Body of pancreas (tissue), 4 donors: ENCODE measurements at regions not wholly inside any gene's neighbourhood (a gene's known extent, or its start where the extent isn't known, plus 50 kb on each side); places are given as distances from the start of the nearest gene placed in this dataset.

Experiments used
- POLR2A ChIP-seq, 3 donors: fragments of 450-650 bp; IDR thresholded peaks; one replicate each; pipeline ENCODE4 v1.6.1; 2016; ENCODE audit warnings: antibody characterized with exemption in 3 of 3, mild to moderate bottlenecking in 2 of 3
- TF ChIP-seq, protein P1 (sequence below), 7 experiments: fragments of 450-650 bp in 4 of 7; fragments of 200-600 bp in 3 of 7; sonication (generic) in 3 of 7; IDR thresholded peaks; one replicate each; pipeline ENCODE4 v1.5.1; 2016 to 2019; ENCODE audit warnings: antibody characterized with exemption in 7 of 7

- TF ChIP-seq, protein P1, sequence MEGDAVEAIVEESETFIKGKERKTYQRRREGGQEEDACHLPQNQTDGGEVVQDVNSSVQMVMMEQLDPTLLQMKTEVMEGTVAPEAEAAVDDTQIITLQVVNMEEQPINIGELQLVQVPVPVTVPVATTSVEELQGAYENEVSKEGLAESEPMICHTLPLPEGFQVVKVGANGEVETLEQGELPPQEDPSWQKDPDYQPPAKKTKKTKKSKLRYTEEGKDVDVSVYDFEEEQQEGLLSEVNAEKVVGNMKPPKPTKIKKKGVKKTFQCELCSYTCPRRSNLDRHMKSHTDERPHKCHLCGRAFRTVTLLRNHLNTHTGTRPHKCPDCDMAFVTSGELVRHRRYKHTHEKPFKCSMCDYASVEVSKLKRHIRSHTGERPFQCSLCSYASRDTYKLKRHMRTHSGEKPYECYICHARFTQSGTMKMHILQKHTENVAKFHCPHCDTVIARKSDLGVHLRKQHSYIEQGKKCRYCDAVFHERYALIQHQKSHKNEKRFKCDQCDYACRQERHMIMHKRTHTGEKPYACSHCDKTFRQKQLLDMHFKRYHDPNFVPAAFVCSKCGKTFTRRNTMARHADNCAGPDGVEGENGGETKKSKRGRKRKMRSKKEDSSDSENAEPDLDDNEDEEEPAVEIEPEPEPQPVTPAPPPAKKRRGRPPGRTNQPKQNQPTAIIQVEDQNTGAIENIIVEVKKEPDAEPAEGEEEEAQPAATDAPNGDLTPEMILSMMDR (IDR thresholded peaks at IDR 0.05): no peak
- TF ChIP-seq POLR2A (IDR thresholded peaks at IDR 0.05): no peak
Measured at GRCh38 chr20:54405540-54405939, 69.9 kb upstream of the DOK5 start.
